ENCODE measurements at regions not wholly inside any gene's neighbourhood (a gene's known extent, or its start where the extent isn't known, plus 50 kb on each side); places are given as distances from the start of the nearest gene placed in this dataset.
"Not testable (repeated sequence)": the region's sequence is repeated elsewhere in the genome, so short reads cannot be mapped to it uniquely, and the experiment has no call there.

DNA sequence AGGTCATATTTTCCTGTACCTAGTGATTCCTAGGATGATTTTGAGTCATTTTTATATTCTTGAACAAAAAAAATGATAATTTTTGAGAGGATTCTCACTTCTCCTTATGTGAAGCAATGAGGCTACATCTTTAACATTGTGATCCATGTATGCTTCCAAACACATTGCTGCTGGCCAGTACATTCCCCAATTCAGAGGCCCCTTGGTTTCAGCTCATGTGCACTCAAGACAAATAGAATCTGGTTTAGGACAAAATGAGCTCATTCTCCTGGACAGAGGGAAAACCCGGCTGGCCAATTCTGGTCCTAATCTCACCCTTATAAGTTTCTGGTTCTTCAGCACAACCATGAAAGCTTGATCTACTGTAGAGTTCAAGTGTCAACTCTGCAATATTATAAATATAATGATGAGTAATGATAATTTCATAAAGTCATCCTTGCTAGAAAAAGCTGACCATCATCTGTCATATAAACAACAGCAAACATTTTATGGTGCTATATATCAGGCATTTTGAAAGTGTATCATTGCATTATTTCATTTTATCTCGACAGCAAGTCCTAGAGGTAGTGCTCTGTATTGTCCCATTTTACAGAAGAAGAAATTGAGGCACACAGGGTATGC, 139.1 kb upstream of the ZNF366 start:
- Mint-ChIP-seq H3K27ac (no peak overlapping the region), H3K4me3 (no peak overlapping the region), H3K27me3 (ENCODE audit: insufficient read depth) (peaks cover 7% of the 10 kb centered on the region), H3K36me3 (ENCODE audit: low read depth) (no peaks in the 10 kb centered on the region), H3K4me1 (ENCODE audit: low read depth) (peaks cover 23% of the 10 kb centered on the region), H3K9me3 (no peaks in the 10 kb centered on the region)
- DNase-seq = no peak
- no peak for TF ChIP-seq CTCF (IDR thresholded peaks at IDR 0.05)

GRCh38 chr5:72645064-72645846, 138.0 kb upstream of the ZNF366 start:
- no peak for DNase-seq
- TF ChIP-seq CTCF (IDR thresholded peaks at IDR 0.05) = no peak
- Mint-ChIP-seq H3K4me1 (ENCODE audit: low read depth) (peaks cover 16% of the 10 kb centered on the region), H3K4me3 (no peak overlapping the region), H3K27ac (no peak overlapping the region), H3K27me3 (ENCODE audit: insufficient read depth) (peaks cover 5% of the 10 kb centered on the region; the same call in 1 of the 2 replicates), H3K9me3 (no peaks in the 10 kb centered on the region), H3K36me3 (ENCODE audit: low read depth) (no peaks in the 10 kb centered on the region)

- no peak overlapping the region for H3K4me3 Mint-ChIP-seq
Observed at GRCh38 chr5:72644296-72644695, 137.1 kb upstream of the ZNF366 start.

DNA sequence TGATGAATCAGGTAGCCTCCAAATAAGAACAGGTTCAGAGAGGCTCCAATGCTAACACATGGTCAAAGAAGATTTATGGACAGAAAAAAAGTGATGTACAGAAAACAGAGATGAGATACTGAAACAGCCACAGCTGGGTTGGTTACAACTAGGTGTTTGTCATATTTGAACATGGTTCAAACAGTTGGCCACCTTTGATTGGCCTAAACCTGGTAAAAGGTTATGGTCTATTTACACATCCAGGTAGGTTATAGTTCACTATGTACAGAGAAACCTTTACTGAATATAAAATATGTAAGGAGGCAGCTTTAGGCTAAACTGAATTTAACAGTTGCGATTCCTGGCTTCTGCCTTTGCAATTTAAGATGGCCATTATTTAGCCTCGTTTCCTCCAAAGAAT, 134.0 kb upstream of the ZNF366 start:
- peaks cover 3% of the 10 kb centered on the region; the same call in 1 of the 2 replicates for H3K27me3 Mint-ChIP-seq (ENCODE audit: insufficient read depth)
- no peaks in the 10 kb centered on the region for H3K4me1 Mint-ChIP-seq (ENCODE audit: low read depth)
- DNase-seq = no peak
- H3K27ac Mint-ChIP-seq = no peak overlapping the region
- no peak for TF ChIP-seq CTCF (IDR thresholded peaks at IDR 0.05)
- H3K4me3 Mint-ChIP-seq = no peak overlapping the region
- no peaks in the 10 kb centered on the region for H3K36me3 Mint-ChIP-seq (ENCODE audit: low read depth)
- H3K9me3 Mint-ChIP-seq = no peaks in the 10 kb centered on the region

More at GRCh38 chr5:72644296-72644695, 137.1 kb upstream of the ZNF366 start:
- no peak for DNase-seq
- Mint-ChIP-seq H3K9me3 (no peaks in the 10 kb centered on the region), H3K4me1 (ENCODE audit: low read depth) (peaks cover 10% of the 10 kb centered on the region), H3K27me3 (ENCODE audit: insufficient read depth) (peaks cover 5% of the 10 kb centered on the region; the same call in 1 of the 2 replicates), H3K27ac (no peak overlapping the region), H3K36me3 (ENCODE audit: low read depth) (no peaks in the 10 kb centered on the region)
- no peak for TF ChIP-seq CTCF (IDR thresholded peaks at IDR 0.05)

DNA sequence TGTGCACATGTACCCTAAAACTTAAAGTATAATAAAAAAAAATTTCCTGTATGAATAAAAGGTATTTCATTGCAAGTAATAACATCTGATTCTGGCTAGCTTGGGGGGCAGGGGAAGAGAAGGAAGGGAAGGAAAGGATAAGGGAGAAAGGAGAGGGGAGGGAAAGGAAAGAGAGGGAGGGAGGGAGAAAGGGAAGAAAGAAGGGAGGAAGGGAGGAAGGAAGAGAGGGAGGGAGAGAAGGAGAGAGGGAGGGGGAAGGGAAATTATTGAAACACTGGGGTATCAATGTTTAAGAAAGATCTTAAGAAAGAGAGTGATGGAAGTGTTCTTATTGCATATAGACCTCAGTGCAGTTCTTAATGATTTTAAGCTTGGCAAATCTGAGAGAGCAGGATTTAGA, 129.8 kb upstream of the ZNF366 start:
- Mint-ChIP-seq H3K4me3 (no peak overlapping the region), H3K27ac (no peak overlapping the region), H3K4me1 (ENCODE audit: low read depth) (peaks cover 34% of the 10 kb centered on the region), H3K9me3 (no peaks in the 10 kb centered on the region), H3K27me3 (ENCODE audit: insufficient read depth) (peaks cover 1% of the 10 kb centered on the region; the same call in 1 of the 2 replicates), H3K36me3 (ENCODE audit: low read depth) (no peaks in the 10 kb centered on the region)
- no peak for DNase-seq
- no peak for TF ChIP-seq CTCF (IDR thresholded peaks at IDR 0.05)

DNA sequence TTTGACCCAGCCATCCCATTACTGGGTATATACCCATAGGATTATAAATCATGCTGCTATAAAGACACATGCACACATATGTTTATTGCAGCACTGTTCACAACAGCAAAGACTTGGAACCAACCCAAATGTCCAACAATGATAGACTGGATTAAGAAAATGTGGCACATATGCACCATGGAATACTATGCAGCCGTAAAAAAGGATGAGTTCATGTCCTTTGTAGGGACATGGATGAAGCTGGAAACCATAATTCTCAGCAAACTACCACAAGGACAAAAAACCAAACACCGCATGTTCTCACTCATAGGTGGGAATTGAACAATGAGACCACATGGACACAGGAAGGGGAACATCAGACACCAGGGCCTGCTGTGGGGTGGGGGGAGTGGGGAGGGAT, 129.4 kb upstream of the ZNF366 start:
- not testable (repeated sequence) for H3K27me3 Mint-ChIP-seq (ENCODE audit: insufficient read depth); H3K27ac Mint-ChIP-seq; H3K4me3 Mint-ChIP-seq; DNase-seq; H3K9me3 Mint-ChIP-seq; H3K36me3 Mint-ChIP-seq (ENCODE audit: low read depth)
- H3K4me1 Mint-ChIP-seq (ENCODE audit: low read depth) = peaks cover 34% of the 10 kb centered on the region
